ENCODE measurements at regions not wholly inside any gene's neighbourhood (a gene's known extent, or its start where the extent isn't known, plus 50 kb on each side); places are given as distances from the start of the nearest gene placed in this dataset.

DNA sequence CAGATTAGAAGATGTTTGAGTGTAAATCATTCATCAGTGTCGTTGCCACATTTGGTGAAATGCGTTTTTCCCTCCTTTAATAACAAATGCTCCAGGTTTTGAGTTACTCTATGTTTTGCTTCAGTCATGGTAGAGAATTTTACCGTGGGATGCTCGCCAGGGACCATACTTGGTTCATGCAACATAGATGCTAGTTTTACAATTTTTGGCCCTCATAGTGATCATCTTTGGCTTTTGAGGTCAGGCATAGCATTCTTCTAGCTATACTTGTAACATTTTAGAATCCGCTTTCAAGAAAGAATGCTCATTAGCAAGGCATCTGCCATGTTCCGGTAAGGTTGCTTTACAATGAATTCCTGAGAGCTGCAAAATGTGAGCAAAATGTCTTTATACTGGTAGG, 147.2 kb downstream of the SPCS3 start:
- Histone ChIP-seq H3K4me3 (replicated peaks; ENCODE audit: insufficient read depth, low read length) (no peak overlapping the region), H3K27ac (replicated peaks) (no peak overlapping the region), H3K27me3 (ENCODE audit: insufficient read depth, poor library complexity, severe bottlenecking) (no peaks in the 10 kb centered on the region)
- TF ChIP-seq POLR2AphosphoS5 (IDR thresholded peaks at IDR 0.05; ENCODE audit: low read depth) = no peak
- TF ChIP-seq, protein P1, sequence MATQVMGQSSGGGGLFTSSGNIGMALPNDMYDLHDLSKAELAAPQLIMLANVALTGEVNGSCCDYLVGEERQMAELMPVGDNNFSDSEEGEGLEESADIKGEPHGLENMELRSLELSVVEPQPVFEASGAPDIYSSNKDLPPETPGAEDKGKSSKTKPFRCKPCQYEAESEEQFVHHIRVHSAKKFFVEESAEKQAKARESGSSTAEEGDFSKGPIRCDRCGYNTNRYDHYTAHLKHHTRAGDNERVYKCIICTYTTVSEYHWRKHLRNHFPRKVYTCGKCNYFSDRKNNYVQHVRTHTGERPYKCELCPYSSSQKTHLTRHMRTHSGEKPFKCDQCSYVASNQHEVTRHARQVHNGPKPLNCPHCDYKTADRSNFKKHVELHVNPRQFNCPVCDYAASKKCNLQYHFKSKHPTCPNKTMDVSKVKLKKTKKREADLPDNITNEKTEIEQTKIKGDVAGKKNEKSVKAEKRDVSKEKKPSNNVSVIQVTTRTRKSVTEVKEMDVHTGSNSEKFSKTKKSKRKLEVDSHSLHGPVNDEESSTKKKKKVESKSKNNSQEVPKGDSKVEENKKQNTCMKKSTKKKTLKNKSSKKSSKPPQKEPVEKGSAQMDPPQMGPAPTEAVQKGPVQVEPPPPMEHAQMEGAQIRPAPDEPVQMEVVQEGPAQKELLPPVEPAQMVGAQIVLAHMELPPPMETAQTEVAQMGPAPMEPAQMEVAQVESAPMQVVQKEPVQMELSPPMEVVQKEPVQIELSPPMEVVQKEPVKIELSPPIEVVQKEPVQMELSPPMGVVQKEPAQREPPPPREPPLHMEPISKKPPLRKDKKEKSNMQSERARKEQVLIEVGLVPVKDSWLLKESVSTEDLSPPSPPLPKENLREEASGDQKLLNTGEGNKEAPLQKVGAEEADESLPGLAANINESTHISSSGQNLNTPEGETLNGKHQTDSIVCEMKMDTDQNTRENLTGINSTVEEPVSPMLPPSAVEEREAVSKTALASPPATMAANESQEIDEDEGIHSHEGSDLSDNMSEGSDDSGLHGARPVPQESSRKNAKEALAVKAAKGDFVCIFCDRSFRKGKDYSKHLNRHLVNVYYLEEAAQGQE (IDR thresholded peaks at IDR 0.05; ENCODE audit: insufficient replicate concordance, low read depth) = no peak
- no peak for DNase-seq (ENCODE audit: low read depth in 1 of 2, low spot score in 1 of 2)

DNA sequence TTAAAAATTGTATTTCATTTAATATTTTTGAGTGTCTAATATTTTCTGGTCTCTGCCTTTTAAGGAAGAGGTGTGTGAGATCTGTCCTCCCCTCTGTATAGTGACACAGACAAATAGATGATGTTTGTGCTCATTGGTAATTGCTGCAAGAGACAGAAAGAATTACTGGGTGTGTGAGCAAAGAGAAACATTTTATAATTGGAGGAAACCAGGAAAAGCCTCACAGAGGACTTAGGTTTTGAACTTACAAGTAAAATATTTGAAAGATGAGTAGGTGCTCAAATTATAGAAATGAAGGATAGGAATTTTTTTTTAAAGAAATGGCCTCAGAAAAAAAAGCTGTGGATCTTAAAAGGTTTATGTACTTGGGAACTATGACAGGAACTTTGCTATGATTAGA, 149.8 kb downstream of the SPCS3 start:
- no peak for DNase-seq (ENCODE audit: low read depth in 1 of 2, low spot score in 1 of 2)
- no peak overlapping the region for H3K27ac ChIP-seq (replicated peaks)
- H3K4me3 ChIP-seq (replicated peaks; ENCODE audit: insufficient read depth, low read length) = no peak overlapping the region

DNA sequence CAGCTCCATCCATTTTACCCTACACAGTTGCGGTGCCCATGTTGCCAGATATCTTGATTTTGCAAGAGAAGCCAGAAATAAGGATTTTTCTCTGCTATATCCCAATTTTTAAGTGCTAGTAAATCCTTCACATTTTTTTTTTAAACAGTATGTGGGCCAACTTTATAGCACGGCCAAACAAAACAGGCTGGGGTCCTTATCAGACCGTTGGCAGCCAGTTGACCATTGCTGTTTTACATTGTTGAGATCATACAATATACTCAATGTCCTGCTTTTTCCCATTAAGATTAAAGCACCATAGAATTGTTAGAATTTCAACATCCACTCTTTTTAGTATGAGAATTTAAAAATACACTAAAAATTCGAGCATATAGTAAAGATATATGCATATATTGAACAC, 150.9 kb downstream of the SPCS3 start:
- H3K4me3 ChIP-seq (replicated peaks; ENCODE audit: insufficient read depth, low read length) = no peak overlapping the region

More for the DNA sequence above, 149.8 kb downstream of the SPCS3 start:
- no peak for TF ChIP-seq GABPA (IDR thresholded peaks at IDR 0.05; ENCODE audit: low read depth)
- no peak for TF ChIP-seq SPI1 (IDR thresholded peaks at IDR 0.05; ENCODE audit: borderline replicate concordance, low read depth)
- H3K27me3 ChIP-seq (ENCODE audit: insufficient read depth, poor library complexity, severe bottlenecking) = no peaks in the 10 kb centered on the region

DNA sequence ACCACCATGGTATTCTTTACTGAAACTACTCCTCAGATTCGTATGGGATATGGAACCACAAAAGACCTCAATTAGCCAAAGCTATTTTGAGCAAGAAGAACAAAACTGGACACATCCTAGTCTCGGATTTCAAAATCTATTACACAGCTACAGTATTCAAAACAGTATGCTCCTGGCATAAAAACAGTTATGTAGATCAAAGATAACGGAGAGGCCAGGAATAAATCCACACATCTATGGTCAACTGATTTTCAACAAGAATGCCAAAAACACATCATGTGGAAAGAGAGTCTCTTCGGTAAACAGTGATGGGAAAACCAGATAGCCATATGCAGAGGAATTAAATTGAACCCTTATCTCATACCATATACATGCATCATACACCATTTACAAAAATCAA, 155.3 kb downstream of the SPCS3 start:
- no peak overlapping the region for H3K27ac ChIP-seq (replicated peaks)
- H3K4me3 ChIP-seq (replicated peaks; ENCODE audit: insufficient read depth, low read length) = no peak overlapping the region
- H3K27me3 ChIP-seq (ENCODE audit: insufficient read depth, poor library complexity, severe bottlenecking) = no peaks in the 10 kb centered on the region
- no peak for TF ChIP-seq POLR2AphosphoS5 (IDR thresholded peaks at IDR 0.05; ENCODE audit: low read depth)
- no peak for TF ChIP-seq GABPA (IDR thresholded peaks at IDR 0.05; ENCODE audit: low read depth)
- no peak for TF ChIP-seq SPI1 (IDR thresholded peaks at IDR 0.05; ENCODE audit: borderline replicate concordance, low read depth)
- TF ChIP-seq, protein P1 (IDR thresholded peaks at IDR 0.05; ENCODE audit: insufficient replicate concordance, low read depth) = no peak
- TF ChIP-seq, protein P2, sequence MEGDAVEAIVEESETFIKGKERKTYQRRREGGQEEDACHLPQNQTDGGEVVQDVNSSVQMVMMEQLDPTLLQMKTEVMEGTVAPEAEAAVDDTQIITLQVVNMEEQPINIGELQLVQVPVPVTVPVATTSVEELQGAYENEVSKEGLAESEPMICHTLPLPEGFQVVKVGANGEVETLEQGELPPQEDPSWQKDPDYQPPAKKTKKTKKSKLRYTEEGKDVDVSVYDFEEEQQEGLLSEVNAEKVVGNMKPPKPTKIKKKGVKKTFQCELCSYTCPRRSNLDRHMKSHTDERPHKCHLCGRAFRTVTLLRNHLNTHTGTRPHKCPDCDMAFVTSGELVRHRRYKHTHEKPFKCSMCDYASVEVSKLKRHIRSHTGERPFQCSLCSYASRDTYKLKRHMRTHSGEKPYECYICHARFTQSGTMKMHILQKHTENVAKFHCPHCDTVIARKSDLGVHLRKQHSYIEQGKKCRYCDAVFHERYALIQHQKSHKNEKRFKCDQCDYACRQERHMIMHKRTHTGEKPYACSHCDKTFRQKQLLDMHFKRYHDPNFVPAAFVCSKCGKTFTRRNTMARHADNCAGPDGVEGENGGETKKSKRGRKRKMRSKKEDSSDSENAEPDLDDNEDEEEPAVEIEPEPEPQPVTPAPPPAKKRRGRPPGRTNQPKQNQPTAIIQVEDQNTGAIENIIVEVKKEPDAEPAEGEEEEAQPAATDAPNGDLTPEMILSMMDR (IDR thresholded peaks at IDR 0.05; ENCODE audit: insufficient read depth, low read length) = no peak
- no peak for DNase-seq (ENCODE audit: low read depth in 1 of 2, low spot score in 1 of 2)

More for the DNA sequence above, 150.9 kb downstream of the SPCS3 start:
- no peak for DNase-seq (ENCODE audit: low read depth in 1 of 2, low spot score in 1 of 2)
- TF ChIP-seq POLR2AphosphoS5 (IDR thresholded peaks at IDR 0.05; ENCODE audit: low read depth) (no peak), GABPA (IDR thresholded peaks at IDR 0.05; ENCODE audit: low read depth) (no peak), SPI1 (IDR thresholded peaks at IDR 0.05; ENCODE audit: borderline replicate concordance, low read depth) (no peak)
- TF ChIP-seq, protein P2 (IDR thresholded peaks at IDR 0.05; ENCODE audit: insufficient read depth, low read length) = no peak
- TF ChIP-seq, protein P1 (IDR thresholded peaks at IDR 0.05; ENCODE audit: insufficient replicate concordance, low read depth) = no peak
- H3K27me3 ChIP-seq (ENCODE audit: insufficient read depth, poor library complexity, severe bottlenecking) = no peaks in the 10 kb centered on the region
- no peak overlapping the region for H3K27ac ChIP-seq (replicated peaks)
